ENCODE measurements at regions not wholly inside any gene's neighbourhood (a gene's known extent, or its start where the extent isn't known, plus 50 kb on each side); places are given as distances from the start of the nearest gene placed in this dataset.

DNA sequence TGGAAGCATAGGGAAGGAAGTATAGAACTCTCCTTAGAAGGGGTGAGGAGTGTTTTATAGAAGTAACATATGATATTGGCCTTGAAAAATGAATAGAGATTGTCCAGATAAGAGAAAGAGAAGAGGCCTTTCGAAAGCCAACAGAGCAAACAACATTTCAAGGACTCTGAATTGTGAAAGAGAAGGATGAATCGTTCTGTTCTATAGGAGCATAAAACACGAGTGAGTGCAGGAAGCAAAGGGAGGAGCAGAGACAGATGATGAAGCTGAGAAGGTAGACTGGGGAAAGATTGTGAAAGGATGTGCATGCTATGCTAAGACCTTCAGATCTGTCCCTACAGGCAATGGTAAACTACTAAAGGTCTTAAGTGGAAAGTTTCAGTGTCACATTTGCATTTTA, 271.0 kb downstream of the TMEM161B start:
- Histone ChIP-seq H4K20me1 (ENCODE audit: control insufficient read depth, extremely low read depth, insufficient read depth, low read length) (no peaks in the 10 kb centered on the region), H3K36me3 (ENCODE audit: control insufficient read depth, insufficient read depth, low read length) (no peaks in the 10 kb centered on the region), H3K4me3 (replicated peaks in 1 of 4; ENCODE audit: control extremely low read depth in 1 of 4, insufficient read depth in 1 of 4, low read depth in 3 of 4, low read length in 4 of 4) (no peak overlapping the region), H2AFZ (ENCODE audit: low read length) (no peak overlapping the region), H3K79me2 (ENCODE audit: control insufficient read depth, insufficient read depth, low read length) (no peaks in the 10 kb centered on the region), H3K9ac (ENCODE audit: insufficient read depth, low read length) (no peak overlapping the region), H3K27ac (ENCODE audit: insufficient read depth, low read length) (no peak overlapping the region), H3K4me1 (ENCODE audit: control insufficient read depth, extremely low read depth, insufficient read depth, low read length) (no peaks in the 10 kb centered on the region), H3K27me3 (ENCODE audit: control insufficient read depth, insufficient read depth, low read length) (no peaks in the 10 kb centered on the region), H3K9me3 (ENCODE audit: control insufficient read depth, insufficient read depth, low read depth, low read length) (no peaks in the 10 kb centered on the region), H3K4me2 (ENCODE audit: extremely low read depth, insufficient read depth, low read length) (no peak overlapping the region)
- no peak for TF ChIP-seq EZH2 (IDR thresholded peaks at IDR 0.05; ENCODE audit: low read length, missing control alignments)
- TF ChIP-seq, protein P1, sequence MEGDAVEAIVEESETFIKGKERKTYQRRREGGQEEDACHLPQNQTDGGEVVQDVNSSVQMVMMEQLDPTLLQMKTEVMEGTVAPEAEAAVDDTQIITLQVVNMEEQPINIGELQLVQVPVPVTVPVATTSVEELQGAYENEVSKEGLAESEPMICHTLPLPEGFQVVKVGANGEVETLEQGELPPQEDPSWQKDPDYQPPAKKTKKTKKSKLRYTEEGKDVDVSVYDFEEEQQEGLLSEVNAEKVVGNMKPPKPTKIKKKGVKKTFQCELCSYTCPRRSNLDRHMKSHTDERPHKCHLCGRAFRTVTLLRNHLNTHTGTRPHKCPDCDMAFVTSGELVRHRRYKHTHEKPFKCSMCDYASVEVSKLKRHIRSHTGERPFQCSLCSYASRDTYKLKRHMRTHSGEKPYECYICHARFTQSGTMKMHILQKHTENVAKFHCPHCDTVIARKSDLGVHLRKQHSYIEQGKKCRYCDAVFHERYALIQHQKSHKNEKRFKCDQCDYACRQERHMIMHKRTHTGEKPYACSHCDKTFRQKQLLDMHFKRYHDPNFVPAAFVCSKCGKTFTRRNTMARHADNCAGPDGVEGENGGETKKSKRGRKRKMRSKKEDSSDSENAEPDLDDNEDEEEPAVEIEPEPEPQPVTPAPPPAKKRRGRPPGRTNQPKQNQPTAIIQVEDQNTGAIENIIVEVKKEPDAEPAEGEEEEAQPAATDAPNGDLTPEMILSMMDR (conservative IDR thresholded peaks at IDR 0.05 in 1 of 2, IDR thresholded peaks at IDR 0.05 in 1 of 2; ENCODE audit: low read depth in 1 of 2, low read length in 2 of 2), result no peak
- DNase-seq (ENCODE audit: low read depth in 2 of 2), result no peak

DNA sequence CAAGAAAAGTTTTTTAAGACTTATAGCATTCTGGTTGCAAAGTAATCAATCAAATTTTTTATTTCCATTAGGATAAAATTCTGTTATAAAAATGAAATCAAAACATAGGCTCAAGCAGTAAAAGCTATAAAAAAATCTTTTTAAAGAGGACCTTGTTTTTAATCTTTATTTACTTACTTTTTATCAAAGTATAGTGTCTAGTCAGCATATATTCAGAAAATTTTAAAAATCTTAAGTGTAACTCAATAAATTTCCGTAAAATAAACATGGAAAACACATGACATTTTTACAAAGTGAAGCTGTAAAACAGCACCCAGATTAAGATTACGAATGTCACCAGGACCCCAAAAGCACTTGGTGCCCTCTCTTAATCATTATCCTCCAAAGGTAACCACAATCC, 302.4 kb downstream of the TMEM161B start:
- no peak for DNase-seq (ENCODE audit: low read depth in 2 of 2)
- H3K79me2 ChIP-seq (ENCODE audit: control insufficient read depth, insufficient read depth, low read length), result no peaks in the 10 kb centered on the region

DNA sequence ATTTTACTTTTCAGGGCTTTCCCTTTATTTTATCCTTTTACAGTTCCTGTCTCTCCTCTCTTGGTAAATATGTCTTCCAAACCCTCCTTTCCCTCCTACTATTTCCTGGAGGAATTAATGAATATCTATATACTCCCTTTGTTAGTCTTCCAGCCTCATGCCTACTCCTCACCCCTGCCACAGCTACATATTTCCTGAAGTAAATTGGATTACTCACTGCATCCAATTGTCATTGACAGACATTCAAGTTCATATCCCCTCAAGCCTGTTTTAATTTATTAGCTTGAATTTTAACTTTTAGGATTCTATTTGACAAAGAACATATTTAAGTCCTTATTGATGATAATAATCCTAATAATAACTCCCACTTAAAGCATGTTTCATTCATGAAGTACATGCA, 314.5 kb downstream of the TMEM161B start:
- no peak overlapping the region for H3K4me3 ChIP-seq (replicated peaks in 1 of 4; ENCODE audit: control extremely low read depth in 1 of 4, insufficient read depth in 1 of 4, low read depth in 3 of 4, low read length in 4 of 4)
- H3K27ac ChIP-seq (ENCODE audit: insufficient read depth, low read length), result no peak overlapping the region
- H3K27me3 ChIP-seq (ENCODE audit: control insufficient read depth, insufficient read depth, low read length), result no peaks in the 10 kb centered on the region
- H3K9ac ChIP-seq (ENCODE audit: insufficient read depth, low read length), result no peak overlapping the region
- DNase-seq (ENCODE audit: low read depth in 2 of 2), result no peak
- TF ChIP-seq EZH2 (IDR thresholded peaks at IDR 0.05; ENCODE audit: low read length, missing control alignments), result no peak
- TF ChIP-seq, protein P1 (conservative IDR thresholded peaks at IDR 0.05 in 1 of 2, IDR thresholded peaks at IDR 0.05 in 1 of 2; ENCODE audit: low read depth in 1 of 2, low read length in 2 of 2), result no peak
- no peaks in the 10 kb centered on the region for H3K4me1 ChIP-seq (ENCODE audit: control insufficient read depth, extremely low read depth, insufficient read depth, low read length)
- no peaks in the 10 kb centered on the region for H3K36me3 ChIP-seq (ENCODE audit: control insufficient read depth, insufficient read depth, low read length)
- H3K79me2 ChIP-seq (ENCODE audit: control insufficient read depth, insufficient read depth, low read length), result no peaks in the 10 kb centered on the region
- H3K4me2 ChIP-seq (ENCODE audit: extremely low read depth, insufficient read depth, low read length), result no peak overlapping the region
- H2AFZ ChIP-seq (ENCODE audit: low read length), result no peak overlapping the region
- no peaks in the 10 kb centered on the region for H3K9me3 ChIP-seq (ENCODE audit: control insufficient read depth, insufficient read depth, low read depth, low read length)
- H4K20me1 ChIP-seq (ENCODE audit: control insufficient read depth, extremely low read depth, insufficient read depth, low read length), result no peaks in the 10 kb centered on the region

More for the DNA sequence above, 302.4 kb downstream of the TMEM161B start:
- H3K4me2 ChIP-seq (ENCODE audit: extremely low read depth, insufficient read depth, low read length), result no peak overlapping the region
- no peaks in the 10 kb centered on the region for H3K36me3 ChIP-seq (ENCODE audit: control insufficient read depth, insufficient read depth, low read length)
- no peaks in the 10 kb centered on the region for H3K9me3 ChIP-seq (ENCODE audit: control insufficient read depth, insufficient read depth, low read depth, low read length)
- H2AFZ ChIP-seq (ENCODE audit: low read length), result no peak overlapping the region
- no peak for TF ChIP-seq EZH2 (IDR thresholded peaks at IDR 0.05; ENCODE audit: low read length, missing control alignments)
- TF ChIP-seq, protein P1 (conservative IDR thresholded peaks at IDR 0.05 in 1 of 2, IDR thresholded peaks at IDR 0.05 in 1 of 2; ENCODE audit: low read depth in 1 of 2, low read length in 2 of 2), result no peak
- no peaks in the 10 kb centered on the region for H3K4me1 ChIP-seq (ENCODE audit: control insufficient read depth, extremely low read depth, insufficient read depth, low read length)
- H3K27me3 ChIP-seq (ENCODE audit: control insufficient read depth, insufficient read depth, low read length), result no peaks in the 10 kb centered on the region
- no peak overlapping the region for H3K27ac ChIP-seq (ENCODE audit: insufficient read depth, low read length)
- no peak overlapping the region for H3K4me3 ChIP-seq (replicated peaks in 1 of 4; ENCODE audit: control extremely low read depth in 1 of 4, insufficient read depth in 1 of 4, low read depth in 3 of 4, low read length in 4 of 4)
- H3K9ac ChIP-seq (ENCODE audit: insufficient read depth, low read length), result no peak overlapping the region
- H4K20me1 ChIP-seq (ENCODE audit: control insufficient read depth, extremely low read depth, insufficient read depth, low read length), result no peaks in the 10 kb centered on the region
